ENCODE measurements at regions not wholly inside any gene's neighbourhood (a gene's known extent, or its start where the extent isn't known, plus 50 kb on each side); places are given as distances from the start of the nearest gene placed in this dataset.

DNA sequence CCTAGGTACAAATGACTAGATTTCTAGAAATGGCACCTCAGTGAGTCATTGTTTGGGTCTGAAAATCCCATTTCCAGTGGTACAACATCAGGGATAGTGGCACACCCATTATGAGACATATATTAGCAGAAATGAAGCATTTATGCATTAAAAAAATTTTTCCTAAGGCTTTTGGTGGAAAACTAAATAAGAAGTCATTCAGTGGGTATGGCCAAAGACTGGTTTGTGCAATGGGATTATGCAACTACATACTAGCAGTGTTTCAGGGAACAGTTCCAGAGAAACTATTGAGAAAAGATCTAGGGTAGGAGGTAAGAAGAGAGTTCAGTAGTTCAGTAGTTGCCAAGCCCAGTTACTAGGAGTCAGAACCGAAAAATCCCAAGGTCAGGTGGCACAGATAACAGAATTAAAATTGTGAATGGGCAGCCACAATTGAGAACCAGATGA lies 106.5 kb upstream of the HAPLN1 start:
- Histone ChIP-seq H3K9me3 (ENCODE audit: control insufficient read depth in 2 of 3, insufficient read depth in 1 of 3, low read length in 3 of 3) (no peaks in the 10 kb centered on the region), H3K36me3 (ENCODE audit: control insufficient read depth in 2 of 3, insufficient read depth in 3 of 3, low read length in 3 of 3) (no peaks in the 10 kb centered on the region), H3K4me1 (ENCODE audit: control insufficient read depth in 2 of 3, insufficient read depth in 2 of 3, low read depth in 1 of 3, low read length in 3 of 3) (no peaks in the 10 kb centered on the region), H3K27ac (ENCODE audit: low read depth in 2 of 2, low read length in 2 of 2) (no peak overlapping the region), H3K27me3 (ENCODE audit: control insufficient read depth, insufficient read depth, low read length) (no peaks in the 10 kb centered on the region), H3K4me3 (ENCODE audit: low read length in 3 of 3) (no peak overlapping the region), H3K9ac (ENCODE audit: low read length in 3 of 3) (no peak overlapping the region)
- intact Hi-C loops (cut with DNase I), result no loop called here
- no peak for DNase-seq
- TF ChIP-seq CTCF (IDR thresholded peaks at IDR 0.05; ENCODE audit: borderline replicate concordance, extremely low read depth, insufficient read depth), result no peak
- no peak for FAIRE-seq

DNA sequence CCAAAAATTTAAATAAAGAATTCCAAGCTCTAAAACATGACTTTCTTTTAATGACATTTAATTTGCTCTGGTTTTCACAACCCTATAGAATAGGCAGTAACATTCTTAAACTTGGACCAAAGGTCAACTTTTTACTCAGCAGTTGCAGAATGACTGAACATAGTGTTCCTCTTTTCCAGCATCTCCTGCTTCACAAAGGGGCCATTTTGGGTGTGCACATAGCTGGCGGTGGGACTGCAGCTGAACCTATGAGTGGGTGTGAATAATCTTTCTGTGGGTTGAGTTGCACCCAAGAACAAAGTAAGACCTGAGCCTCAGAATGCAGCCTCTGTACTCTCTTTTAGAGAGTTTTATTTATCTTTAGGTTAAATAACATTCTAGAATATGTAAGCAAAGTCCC lies 96.9 kb upstream of the HAPLN1 start:
- Histone ChIP-seq H3K4me1 (ENCODE audit: control insufficient read depth in 2 of 3, insufficient read depth in 2 of 3, low read depth in 1 of 3, low read length in 3 of 3) (no peaks in the 10 kb centered on the region), H3K4me3 (ENCODE audit: low read length in 3 of 3) (no peak overlapping the region), H3K9ac (ENCODE audit: low read length in 3 of 3) (no peak overlapping the region), H3K9me3 (ENCODE audit: control insufficient read depth in 2 of 3, insufficient read depth in 1 of 3, low read length in 3 of 3) (peaks cover 0 to 7% (median 0%) of the 10 kb centered on the region in 3 donors), H3K36me3 (ENCODE audit: control insufficient read depth in 2 of 3, insufficient read depth in 3 of 3, low read length in 3 of 3) (no peaks in the 10 kb centered on the region), H3K27ac (ENCODE audit: low read depth in 2 of 2, low read length in 2 of 2) (no peak overlapping the region), H3K27me3 (ENCODE audit: control insufficient read depth, insufficient read depth, low read length) (no peaks in the 10 kb centered on the region)
- FAIRE-seq, result no peak
- intact Hi-C loops (cut with DNase I), result no loop called here
- no peak for TF ChIP-seq CTCF (IDR thresholded peaks at IDR 0.05; ENCODE audit: borderline replicate concordance, extremely low read depth, insufficient read depth)
- DNase-seq, result no peak

GRCh38 chr5:83815661-83816060 lies 95.0 kb upstream of the HAPLN1 start:
- Histone ChIP-seq H3K27ac (ENCODE audit: low read depth in 2 of 2, low read length in 2 of 2) (no peak overlapping the region), H3K4me1 (ENCODE audit: control insufficient read depth in 2 of 3, insufficient read depth in 2 of 3, low read depth in 1 of 3, low read length in 3 of 3) (no peaks in the 10 kb centered on the region), H3K4me3 (ENCODE audit: low read length in 3 of 3) (no peak overlapping the region), H3K36me3 (ENCODE audit: control insufficient read depth in 2 of 3, insufficient read depth in 3 of 3, low read length in 3 of 3) (no peaks in the 10 kb centered on the region), H3K27me3 (ENCODE audit: control insufficient read depth, insufficient read depth, low read length) (no peaks in the 10 kb centered on the region), H3K9ac (ENCODE audit: low read length in 3 of 3) (no peak overlapping the region), H3K9me3 (ENCODE audit: control insufficient read depth in 2 of 3, insufficient read depth in 1 of 3, low read length in 3 of 3) (peaks cover 0 to 5% (median 0%) of the 10 kb centered on the region in 3 donors)
- no peak for TF ChIP-seq CTCF (IDR thresholded peaks at IDR 0.05; ENCODE audit: borderline replicate concordance, extremely low read depth, insufficient read depth)
- FAIRE-seq (no peak), DNase-seq (no peak)
- intact Hi-C loops (cut with DNase I), result no loop called here

GRCh38 chr5:83810511-83810910 lies 89.9 kb upstream of the HAPLN1 start:
- H3K4me1 ChIP-seq (ENCODE audit: control insufficient read depth in 2 of 3, insufficient read depth in 2 of 3, low read depth in 1 of 3, low read length in 3 of 3), result no peaks in the 10 kb centered on the region
- no peak overlapping the region for H3K4me3 ChIP-seq (ENCODE audit: low read length in 3 of 3)
- no peaks in the 10 kb centered on the region for H3K27me3 ChIP-seq (ENCODE audit: control insufficient read depth, insufficient read depth, low read length)
- no peaks in the 10 kb centered on the region for H3K36me3 ChIP-seq (ENCODE audit: control insufficient read depth in 2 of 3, insufficient read depth in 3 of 3, low read length in 3 of 3)
- H3K9ac ChIP-seq (ENCODE audit: low read length in 3 of 3), result no peak overlapping the region
- no peaks in the 10 kb centered on the region for H3K9me3 ChIP-seq (ENCODE audit: control insufficient read depth in 2 of 3, insufficient read depth in 1 of 3, low read length in 3 of 3)
- TF ChIP-seq CTCF (IDR thresholded peaks at IDR 0.05; ENCODE audit: borderline replicate concordance, extremely low read depth, insufficient read depth), result no peak
- intact Hi-C loops (cut with DNase I), result no loop called here
- DNase-seq, result no peak
- no peak for FAIRE-seq
- no peak overlapping the region for H3K27ac ChIP-seq (ENCODE audit: low read depth in 2 of 2, low read length in 2 of 2)

All from kidney (tissue), 13 donors.